GM23338 (cell line): ENCODE measurements at regions not wholly inside any gene's neighbourhood (a gene's known extent, or its start where the extent isn't known, plus 50 kb on each side); places are given as distances from the start of the nearest gene placed in this dataset.

Experiments used
- ATAC-seq: fragments of 200-7000 bp; cut with Tn5 transposase; 3 replicates; pipeline ENCODE4 v1.9.1; 2020
- DNase-seq: peaks from one replicate; pipeline ENCODE4 v3.0.0-alpha.2; 2015; ENCODE audit warnings: low spot score
- H2AFZ ChIP-seq: fragments of 200-600 bp; sonication (generic); 2 replicates; pipeline ENCODE4 v1.8.0; 2016; ENCODE audit warnings: antibody characterized with exemption, mild to moderate bottlenecking, moderate library complexity
- H3F3A ChIP-seq: fragments of 200-600 bp; sonication (generic); replicated peaks from 2 replicates; pipeline ENCODE4 v1.8.0; 2017; ENCODE audit warnings: antibody characterized with exemption, mixed run types, low read depth
- H3K27ac ChIP-seq: fragments of 200-600 bp; sonication (generic); 2 replicates; pipeline ENCODE4 v1.6.1; 2016; ENCODE audit warnings: low read depth
- H3K27me3 ChIP-seq: fragments of 200-600 bp; sonication (generic); 2 replicates; pipeline ENCODE4 v1.8.0; 2016; ENCODE audit warnings: mild to moderate bottlenecking, mixed run types, moderate library complexity; ENCODE audit not compliant: insufficient read depth
- H3K36me3 ChIP-seq: fragments of 200-600 bp; sonication (generic); 2 replicates; pipeline ENCODE4 v1.8.0; 2016; ENCODE audit warnings: mild to moderate bottlenecking; ENCODE audit not compliant: insufficient read depth
- H3K4me1 ChIP-seq: fragments of 200-600 bp; sonication (generic); 2 replicates; pipeline ENCODE4 v1.8.0; 2016; ENCODE audit warnings: mild to moderate bottlenecking, moderate library complexity; ENCODE audit not compliant: insufficient read depth
- H3K4me2 ChIP-seq: fragments of 200-600 bp; sonication (generic); 2 replicates; pipeline ENCODE4 v1.7.1; 2017; ENCODE audit warnings: mixed run types
- H3K4me3 ChIP-seq: fragments of 200-600 bp; sonication (generic); 2 replicates; pipeline ENCODE4 v1.6.1; 2016; ENCODE audit warnings: mixed run types
- H3K79me2 ChIP-seq: fragments of 200-600 bp; sonication (generic); replicated peaks from 2 replicates; pipeline ENCODE4 v1.8.0; 2017; ENCODE audit warnings: mild to moderate bottlenecking; ENCODE audit not compliant: insufficient read depth
- H3K9me2 ChIP-seq: fragments of 200-600 bp; sonication (generic); 2 replicates; pipeline ENCODE4 v1.8.0; 2017; ENCODE audit not compliant: insufficient read depth
- H4K20me1 ChIP-seq: fragments of 200-600 bp; sonication (generic); replicated peaks from 2 replicates; pipeline ENCODE4 v1.8.0; 2017; ENCODE audit warnings: mild to moderate bottlenecking; ENCODE audit not compliant: insufficient read depth
- H3K27ac Mint-ChIP-seq: 2 replicates; pipeline ENCODE4 v1.8.0; 2020; ENCODE audit warnings: inconsistent platforms, mild to moderate bottlenecking, moderate library complexity, mixed read lengths
- H3K27me3 Mint-ChIP-seq: 3 replicates; pipeline ENCODE4 v1.8.0; 2022; ENCODE audit warnings: low read depth, mild to moderate bottlenecking, moderate library complexity, mixed read lengths, inconsistent platforms; ENCODE audit not compliant: insufficient read depth, poor library complexity
- H3K36me3 Mint-ChIP-seq: 3 replicates; pipeline ENCODE4 v1.8.0; 2021; ENCODE audit warnings: low read depth, mild to moderate bottlenecking, inconsistent platforms, moderate library complexity, mixed read lengths
- H3K4me1 Mint-ChIP-seq: 3 replicates; pipeline ENCODE4 v1.8.0; 2020; ENCODE audit warnings: mild to moderate bottlenecking, inconsistent platforms, mixed read lengths
- H3K4me3 Mint-ChIP-seq: 3 replicates; pipeline ENCODE4 v1.8.0; 2021; ENCODE audit warnings: moderate library complexity, mild to moderate bottlenecking, inconsistent platforms, mixed read lengths
- H3K9me3 Mint-ChIP-seq: 3 replicates; pipeline ENCODE4 v1.8.0; 2020; ENCODE audit warnings: moderate library complexity, mild to moderate bottlenecking, inconsistent platforms, mixed read lengths
- CREB1 ChIP-seq: fragments of 250-450 bp; sonication (Bioruptor Pico); IDR thresholded peaks from 2 replicates; pipeline ENCODE4 v1.5.0; 2020; ENCODE audit warnings: low read depth, mild to moderate bottlenecking, moderate library complexity
- EZH2phosphoT487 ChIP-seq: fragments of 200-600 bp; sonication (generic); IDR thresholded peaks from one replicate; pipeline ENCODE4 v1.8.1; 2018; ENCODE audit warnings: antibody characterized with exemption; ENCODE audit not compliant: unreplicated experiment
- NANOG ChIP-seq: IDR thresholded peaks from 2 replicates; pipeline ENCODE4 v1.6.1; 2016; ENCODE audit warnings: antibody characterized with exemption, borderline replicate concordance
- STAT1 ChIP-seq: IDR thresholded peaks from one replicate; pipeline ENCODE4 v1.6.1; 2016; ENCODE audit warnings: antibody characterized with exemption; ENCODE audit not compliant: unreplicated experiment
- ZNF114 ChIP-seq: fragments of 250-450 bp; sonication (Bioruptor Pico); IDR thresholded peaks from 2 replicates; pipeline ENCODE4 v1.5.0; 2020; ENCODE audit warnings: mild to moderate bottlenecking, moderate library complexity
- TF ChIP-seq, protein P1 (sequence below), 2 experiments: fragments of 200-600 bp in 1 of 2; sonication (generic) in 1 of 2; conservative IDR thresholded peaks; 2 replicates each; pipeline versions ENCODE4 v1.5.1 to v1.6.1; 2016 to 2017; ENCODE audit warnings: antibody characterized with exemption in 2 of 2, low read depth in 2 of 2, mild to moderate bottlenecking in 2 of 2, moderate library complexity in 1 of 2
- TF ChIP-seq, protein P2 (sequence below): IDR thresholded peaks from 2 replicates; pipeline ENCODE4 v1.6.1; 2016; ENCODE audit warnings: antibody characterized with exemption
- TF ChIP-seq, protein P3 (sequence below): IDR thresholded peaks from one replicate; pipeline ENCODE4 v1.6.1; 2018; ENCODE audit warnings: antibody characterized with exemption; ENCODE audit not compliant: unreplicated experiment
- TF ChIP-seq, protein P4 (sequence below): fragments of 250-450 bp; sonication (Bioruptor Pico); IDR thresholded peaks from 2 replicates; pipeline ENCODE4 v1.5.0; 2020; ENCODE audit warnings: mild to moderate bottlenecking, moderate library complexity

DNA sequence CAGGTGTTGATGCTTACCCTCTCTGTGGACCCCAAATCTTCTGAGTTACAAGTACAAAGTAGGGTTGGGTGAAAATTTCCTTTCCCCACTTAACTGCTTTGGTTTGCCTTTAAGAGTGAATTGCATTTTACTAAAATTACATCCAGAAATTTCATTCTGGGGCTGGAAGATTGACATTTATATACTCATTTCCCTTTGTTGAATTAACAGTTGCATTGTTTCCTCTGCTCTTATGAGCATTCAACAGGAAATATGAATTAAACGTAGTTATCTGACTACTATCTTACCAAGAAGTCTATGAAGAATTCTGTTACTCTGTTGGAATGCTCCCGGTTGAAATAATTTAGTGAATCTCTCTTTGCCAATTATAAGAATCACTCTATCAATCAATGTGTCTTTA is 1231.1 kb upstream of the NXPH2 start:
- no peak overlapping the region for H3K4me3 Mint-ChIP-seq
- H3K4me1 Mint-ChIP-seq: no peaks in the 10 kb centered on the region
- ATAC-seq (no peak), DNase-seq (no peak)
- Histone ChIP-seq H3F3A (no peaks in the 10 kb centered on the region), H2AFZ (no peak overlapping the region), H3K27ac (no peak overlapping the region), H3K27me3 (no peaks in the 10 kb centered on the region), H3K4me3 (no peak overlapping the region), H3K4me1 (no peaks in the 10 kb centered on the region), H3K9me2 (no peaks in the 10 kb centered on the region), H3K79me2 (no peaks in the 10 kb centered on the region), H3K36me3 (no peaks in the 10 kb centered on the region), H4K20me1 (no peaks in the 10 kb centered on the region), H3K4me2 (no peak overlapping the region)
- no peaks in the 10 kb centered on the region; the same call in 1 of the 3 replicates for H3K36me3 Mint-ChIP-seq
- H3K27me3 Mint-ChIP-seq: no peaks in the 10 kb centered on the region
- TF ChIP-seq, protein P1, sequence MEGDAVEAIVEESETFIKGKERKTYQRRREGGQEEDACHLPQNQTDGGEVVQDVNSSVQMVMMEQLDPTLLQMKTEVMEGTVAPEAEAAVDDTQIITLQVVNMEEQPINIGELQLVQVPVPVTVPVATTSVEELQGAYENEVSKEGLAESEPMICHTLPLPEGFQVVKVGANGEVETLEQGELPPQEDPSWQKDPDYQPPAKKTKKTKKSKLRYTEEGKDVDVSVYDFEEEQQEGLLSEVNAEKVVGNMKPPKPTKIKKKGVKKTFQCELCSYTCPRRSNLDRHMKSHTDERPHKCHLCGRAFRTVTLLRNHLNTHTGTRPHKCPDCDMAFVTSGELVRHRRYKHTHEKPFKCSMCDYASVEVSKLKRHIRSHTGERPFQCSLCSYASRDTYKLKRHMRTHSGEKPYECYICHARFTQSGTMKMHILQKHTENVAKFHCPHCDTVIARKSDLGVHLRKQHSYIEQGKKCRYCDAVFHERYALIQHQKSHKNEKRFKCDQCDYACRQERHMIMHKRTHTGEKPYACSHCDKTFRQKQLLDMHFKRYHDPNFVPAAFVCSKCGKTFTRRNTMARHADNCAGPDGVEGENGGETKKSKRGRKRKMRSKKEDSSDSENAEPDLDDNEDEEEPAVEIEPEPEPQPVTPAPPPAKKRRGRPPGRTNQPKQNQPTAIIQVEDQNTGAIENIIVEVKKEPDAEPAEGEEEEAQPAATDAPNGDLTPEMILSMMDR (conservative IDR thresholded peaks at IDR 0.05; ENCODE audit: low read depth in 2 of 2): no peak
- TF ChIP-seq, protein P2, sequence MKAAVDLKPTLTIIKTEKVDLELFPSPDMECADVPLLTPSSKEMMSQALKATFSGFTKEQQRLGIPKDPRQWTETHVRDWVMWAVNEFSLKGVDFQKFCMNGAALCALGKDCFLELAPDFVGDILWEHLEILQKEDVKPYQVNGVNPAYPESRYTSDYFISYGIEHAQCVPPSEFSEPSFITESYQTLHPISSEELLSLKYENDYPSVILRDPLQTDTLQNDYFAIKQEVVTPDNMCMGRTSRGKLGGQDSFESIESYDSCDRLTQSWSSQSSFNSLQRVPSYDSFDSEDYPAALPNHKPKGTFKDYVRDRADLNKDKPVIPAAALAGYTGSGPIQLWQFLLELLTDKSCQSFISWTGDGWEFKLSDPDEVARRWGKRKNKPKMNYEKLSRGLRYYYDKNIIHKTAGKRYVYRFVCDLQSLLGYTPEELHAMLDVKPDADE: no peak
- TF ChIP-seq STAT1 (no peak), ZNF114 (CRISPR knock-in tag) (no peak), EZH2phosphoT487 (no peak), NANOG (no peak), CREB1 (CRISPR knock-in tag) (no peak)
- TF ChIP-seq, protein P3, sequence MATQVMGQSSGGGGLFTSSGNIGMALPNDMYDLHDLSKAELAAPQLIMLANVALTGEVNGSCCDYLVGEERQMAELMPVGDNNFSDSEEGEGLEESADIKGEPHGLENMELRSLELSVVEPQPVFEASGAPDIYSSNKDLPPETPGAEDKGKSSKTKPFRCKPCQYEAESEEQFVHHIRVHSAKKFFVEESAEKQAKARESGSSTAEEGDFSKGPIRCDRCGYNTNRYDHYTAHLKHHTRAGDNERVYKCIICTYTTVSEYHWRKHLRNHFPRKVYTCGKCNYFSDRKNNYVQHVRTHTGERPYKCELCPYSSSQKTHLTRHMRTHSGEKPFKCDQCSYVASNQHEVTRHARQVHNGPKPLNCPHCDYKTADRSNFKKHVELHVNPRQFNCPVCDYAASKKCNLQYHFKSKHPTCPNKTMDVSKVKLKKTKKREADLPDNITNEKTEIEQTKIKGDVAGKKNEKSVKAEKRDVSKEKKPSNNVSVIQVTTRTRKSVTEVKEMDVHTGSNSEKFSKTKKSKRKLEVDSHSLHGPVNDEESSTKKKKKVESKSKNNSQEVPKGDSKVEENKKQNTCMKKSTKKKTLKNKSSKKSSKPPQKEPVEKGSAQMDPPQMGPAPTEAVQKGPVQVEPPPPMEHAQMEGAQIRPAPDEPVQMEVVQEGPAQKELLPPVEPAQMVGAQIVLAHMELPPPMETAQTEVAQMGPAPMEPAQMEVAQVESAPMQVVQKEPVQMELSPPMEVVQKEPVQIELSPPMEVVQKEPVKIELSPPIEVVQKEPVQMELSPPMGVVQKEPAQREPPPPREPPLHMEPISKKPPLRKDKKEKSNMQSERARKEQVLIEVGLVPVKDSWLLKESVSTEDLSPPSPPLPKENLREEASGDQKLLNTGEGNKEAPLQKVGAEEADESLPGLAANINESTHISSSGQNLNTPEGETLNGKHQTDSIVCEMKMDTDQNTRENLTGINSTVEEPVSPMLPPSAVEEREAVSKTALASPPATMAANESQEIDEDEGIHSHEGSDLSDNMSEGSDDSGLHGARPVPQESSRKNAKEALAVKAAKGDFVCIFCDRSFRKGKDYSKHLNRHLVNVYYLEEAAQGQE: no peak
- TF ChIP-seq, protein P4, sequence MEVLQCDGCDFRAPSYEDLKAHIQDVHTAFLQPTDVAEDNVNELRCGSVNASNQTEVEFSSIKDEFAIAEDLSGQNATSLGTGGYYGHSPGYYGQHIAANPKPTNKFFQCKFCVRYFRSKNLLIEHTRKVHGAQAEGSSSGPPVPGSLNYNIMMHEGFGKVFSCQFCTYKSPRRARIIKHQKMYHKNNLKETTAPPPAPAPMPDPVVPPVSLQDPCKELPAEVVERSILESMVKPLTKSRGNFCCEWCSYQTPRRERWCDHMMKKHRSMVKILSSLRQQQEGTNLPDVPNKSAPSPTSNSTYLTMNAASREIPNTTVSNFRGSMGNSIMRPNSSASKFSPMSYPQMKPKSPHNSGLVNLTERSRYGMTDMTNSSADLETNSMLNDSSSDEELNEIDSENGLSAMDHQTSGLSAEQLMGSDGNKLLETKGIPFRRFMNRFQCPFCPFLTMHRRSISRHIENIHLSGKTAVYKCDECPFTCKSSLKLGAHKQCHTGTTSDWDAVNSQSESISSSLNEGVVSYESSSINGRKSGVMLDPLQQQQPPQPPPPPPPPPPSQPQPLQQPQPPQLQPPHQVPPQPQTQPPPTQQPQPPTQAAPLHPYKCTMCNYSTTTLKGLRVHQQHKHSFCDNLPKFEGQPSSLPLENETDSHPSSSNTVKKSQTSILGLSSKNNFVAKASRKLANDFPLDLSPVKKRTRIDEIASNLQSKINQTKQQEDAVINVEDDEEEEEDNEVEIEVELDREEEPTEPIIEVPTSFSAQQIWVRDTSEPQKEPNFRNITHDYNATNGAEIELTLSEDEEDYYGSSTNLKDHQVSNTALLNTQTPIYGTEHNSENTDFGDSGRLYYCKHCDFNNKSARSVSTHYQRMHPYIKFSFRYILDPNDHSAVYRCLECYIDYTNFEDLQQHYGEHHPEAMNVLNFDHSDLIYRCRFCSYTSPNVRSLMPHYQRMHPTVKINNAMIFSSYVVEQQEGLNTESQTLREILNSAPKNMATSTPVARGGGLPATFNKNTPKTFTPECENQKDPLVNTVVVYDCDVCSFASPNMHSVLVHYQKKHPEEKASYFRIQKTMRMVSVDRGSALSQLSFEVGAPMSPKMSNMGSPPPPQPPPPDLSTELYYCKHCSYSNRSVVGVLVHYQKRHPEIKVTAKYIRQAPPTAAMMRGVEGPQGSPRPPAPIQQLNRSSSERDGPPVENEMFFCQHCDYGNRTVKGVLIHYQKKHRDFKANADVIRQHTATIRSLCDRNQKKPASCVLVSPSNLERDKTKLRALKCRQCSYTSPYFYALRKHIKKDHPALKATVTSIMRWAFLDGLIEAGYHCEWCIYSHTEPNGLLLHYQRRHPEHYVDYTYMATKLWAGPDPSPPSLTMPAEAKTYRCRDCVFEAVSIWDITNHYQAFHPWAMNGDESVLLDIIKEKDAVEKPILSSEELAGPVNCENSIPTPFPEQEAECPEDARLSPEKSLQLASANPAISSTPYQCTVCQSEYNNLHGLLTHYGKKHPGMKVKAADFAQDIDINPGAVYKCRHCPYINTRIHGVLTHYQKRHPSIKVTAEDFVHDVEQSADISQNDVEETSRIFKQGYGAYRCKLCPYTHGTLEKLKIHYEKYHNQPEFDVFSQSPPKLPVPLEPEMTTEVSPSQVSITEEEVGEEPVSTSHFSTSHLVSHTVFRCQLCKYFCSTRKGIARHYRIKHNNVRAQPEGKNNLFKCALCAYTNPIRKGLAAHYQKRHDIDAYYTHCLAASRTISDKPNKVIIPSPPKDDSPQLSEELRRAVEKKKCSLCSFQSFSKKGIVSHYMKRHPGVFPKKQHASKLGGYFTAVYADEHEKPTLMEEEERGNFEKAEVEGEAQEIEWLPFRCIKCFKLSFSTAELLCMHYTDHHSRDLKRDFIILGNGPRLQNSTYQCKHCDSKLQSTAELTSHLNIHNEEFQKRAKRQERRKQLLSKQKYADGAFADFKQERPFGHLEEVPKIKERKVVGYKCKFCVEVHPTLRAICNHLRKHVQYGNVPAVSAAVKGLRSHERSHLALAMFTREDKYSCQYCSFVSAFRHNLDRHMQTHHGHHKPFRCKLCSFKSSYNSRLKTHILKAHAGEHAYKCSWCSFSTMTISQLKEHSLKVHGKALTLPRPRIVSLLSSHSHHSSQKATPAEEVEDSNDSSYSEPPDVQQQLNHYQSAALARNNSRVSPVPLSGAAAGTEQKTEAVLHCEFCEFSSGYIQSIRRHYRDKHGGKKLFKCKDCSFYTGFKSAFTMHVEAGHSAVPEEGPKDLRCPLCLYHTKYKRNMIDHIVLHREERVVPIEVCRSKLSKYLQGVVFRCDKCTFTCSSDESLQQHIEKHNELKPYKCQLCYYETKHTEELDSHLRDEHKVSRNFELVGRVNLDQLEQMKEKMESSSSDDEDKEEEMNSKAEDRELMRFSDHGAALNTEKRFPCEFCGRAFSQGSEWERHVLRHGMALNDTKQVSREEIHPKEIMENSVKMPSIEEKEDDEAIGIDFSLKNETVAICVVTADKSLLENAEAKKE (CRISPR knock-in tag): no peak
- H3K9me3 Mint-ChIP-seq: no peaks in the 10 kb centered on the region; the same call in 2 of the 3 replicates
- H3K27ac Mint-ChIP-seq: no peak overlapping the region
